GM21723 (cell line): ENCODE measurements at regions not wholly inside any gene's neighbourhood (a gene's known extent, or its start where the extent isn't known, plus 50 kb on each side); places are given as distances from the start of the nearest gene placed in this dataset.

Experiments used
- ATAC-seq: cut with Tn5 transposase; IDR thresholded peaks from one replicate; pipeline ENCODE4 v1.9.1; 2021; ENCODE audit warnings: mild to moderate bottlenecking, moderate library complexity; ENCODE audit not compliant: unreplicated experiment

- ATAC-seq: no peak
Measured at GRCh38 chr18:24560511-24560981, 100.1 kb downstream of the HRH4 start.

DNA sequence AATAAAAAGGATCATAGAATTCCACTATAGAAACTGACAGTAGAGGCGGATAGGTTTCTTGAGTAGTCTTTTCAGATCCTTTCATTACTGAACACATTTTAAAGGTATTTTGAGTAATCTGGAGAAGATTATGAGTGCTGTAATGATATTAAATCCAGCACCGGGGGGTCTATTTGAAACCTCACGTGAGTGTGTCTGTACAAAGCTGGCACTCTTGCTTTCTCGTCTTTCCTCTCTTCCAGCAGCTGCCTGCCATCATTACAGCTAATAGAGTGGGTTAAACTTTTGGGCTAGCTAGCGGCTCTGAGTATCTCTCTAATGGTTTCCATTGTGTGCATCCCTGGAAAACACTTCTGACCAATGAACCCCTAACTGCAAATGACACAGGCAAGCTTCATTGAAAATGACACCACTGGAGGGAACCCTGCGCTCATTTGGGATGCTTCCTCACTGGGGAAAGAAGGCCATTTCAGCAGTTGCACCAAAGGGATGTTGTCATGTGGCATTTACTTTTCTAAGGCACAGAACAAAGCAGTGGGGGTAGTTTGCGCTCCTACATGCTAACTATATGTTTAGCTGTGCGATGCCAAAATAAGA is 101.0 kb downstream of the HRH4 start:
- ATAC-seq: no peak

DNA sequence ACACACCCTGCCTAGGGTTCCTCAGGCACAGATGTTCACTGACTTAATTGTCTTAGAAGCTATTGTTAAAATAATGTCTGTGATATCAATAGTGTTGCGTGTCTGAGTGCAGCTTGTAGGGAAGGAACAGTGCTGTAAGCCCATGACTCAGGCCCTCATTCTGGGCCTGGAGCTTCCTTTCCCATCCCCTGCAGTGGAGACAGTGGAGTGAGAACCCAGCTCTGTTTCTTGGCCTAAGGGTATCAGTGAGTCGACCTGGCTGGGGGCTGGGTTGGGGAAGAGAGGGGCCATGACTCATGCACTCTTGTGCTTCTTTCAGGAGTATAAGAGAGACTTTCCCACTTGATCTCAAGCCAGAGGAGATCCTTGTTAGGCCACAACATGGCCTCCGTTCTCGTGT is 106.8 kb downstream of the HRH4 start:
- ATAC-seq: no peak

DNA sequence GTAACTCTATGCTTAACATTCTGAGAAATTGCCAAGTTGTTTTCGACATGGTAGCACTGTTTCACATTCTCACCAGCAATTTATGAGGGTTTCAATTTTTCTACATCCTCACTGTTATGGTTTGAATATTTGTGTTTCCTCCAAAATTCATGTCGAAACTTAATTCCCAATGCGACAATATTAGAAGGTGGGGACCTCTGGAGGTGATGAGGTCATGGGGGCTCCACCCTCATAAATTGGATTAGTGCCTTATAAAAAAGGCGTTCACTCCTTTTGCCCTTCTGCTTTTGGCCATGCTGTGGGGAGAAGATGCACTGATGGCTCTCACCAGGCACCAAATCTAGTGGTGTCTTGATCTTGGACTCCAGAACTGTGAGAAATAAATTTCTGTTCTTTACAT is 110.3 kb downstream of the HRH4 start:
- ATAC-seq: no peak

GRCh38 chr18:24582771-24583170 is 122.3 kb downstream of the HRH4 start:
- no peak for ATAC-seq

DNA sequence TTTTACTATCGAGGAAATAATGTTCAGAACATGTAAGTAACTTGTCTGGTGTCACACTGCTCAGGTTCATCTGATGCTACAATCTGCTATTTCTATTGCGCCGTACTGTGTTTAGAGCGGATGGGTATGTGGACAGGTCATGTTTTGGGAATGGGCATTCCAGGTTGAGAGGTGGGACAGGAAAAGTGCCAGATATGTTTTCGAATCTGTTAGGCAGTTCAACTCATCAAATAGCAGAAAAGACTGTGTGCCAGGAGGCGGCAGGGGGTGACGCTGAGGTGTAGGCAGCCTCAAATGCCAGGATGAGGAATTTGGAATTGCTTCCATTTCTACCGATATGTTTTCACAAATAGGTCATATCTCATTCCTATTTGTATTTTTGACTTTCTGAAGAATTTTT is 123.8 kb downstream of the HRH4 start:
- ATAC-seq: no peak

GRCh38 chr18:24584813-24585212 is 124.4 kb downstream of the HRH4 start:
- ATAC-seq: no peak

- ATAC-seq: no peak
Measured at GRCh38 chr18:24585996-24586566, 125.6 kb downstream of the HRH4 start.

DNA sequence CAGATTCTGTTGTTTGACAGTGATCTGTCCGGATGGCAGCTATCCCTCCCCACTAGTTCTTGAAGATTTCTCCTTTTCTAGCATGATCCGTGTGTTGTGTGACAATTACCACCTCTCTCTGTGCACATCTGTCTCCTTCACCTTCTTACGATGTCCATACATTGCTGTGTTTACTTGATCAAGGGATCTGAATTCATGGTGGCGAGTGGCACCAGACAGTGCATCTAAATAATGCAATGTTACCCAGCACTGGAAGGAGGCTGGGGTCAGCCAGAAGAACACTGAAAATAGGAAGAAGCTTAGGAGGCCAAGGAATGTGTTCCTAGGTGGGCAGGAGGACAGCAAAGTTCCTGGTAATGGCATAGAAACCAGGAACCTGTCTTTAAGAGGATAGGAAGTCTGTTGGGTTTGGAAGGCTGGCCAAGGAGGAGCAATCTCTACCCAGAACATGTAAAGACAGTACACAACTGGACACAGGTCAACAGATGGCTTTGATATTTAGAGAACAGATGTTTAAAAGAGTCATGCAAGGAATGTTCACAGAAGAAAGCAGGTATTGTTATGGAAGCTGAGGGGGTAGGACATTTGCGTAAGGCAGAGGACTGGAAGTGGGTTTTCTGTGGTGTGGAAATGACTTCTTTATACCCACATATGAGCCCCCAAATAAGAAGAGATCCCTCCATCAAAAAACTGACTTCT is 126.4 kb downstream of the HRH4 start:
- no peak for ATAC-seq

- ATAC-seq: no peak
Measured at GRCh38 chr18:24588440-24588839, 128.0 kb downstream of the HRH4 start.

DNA sequence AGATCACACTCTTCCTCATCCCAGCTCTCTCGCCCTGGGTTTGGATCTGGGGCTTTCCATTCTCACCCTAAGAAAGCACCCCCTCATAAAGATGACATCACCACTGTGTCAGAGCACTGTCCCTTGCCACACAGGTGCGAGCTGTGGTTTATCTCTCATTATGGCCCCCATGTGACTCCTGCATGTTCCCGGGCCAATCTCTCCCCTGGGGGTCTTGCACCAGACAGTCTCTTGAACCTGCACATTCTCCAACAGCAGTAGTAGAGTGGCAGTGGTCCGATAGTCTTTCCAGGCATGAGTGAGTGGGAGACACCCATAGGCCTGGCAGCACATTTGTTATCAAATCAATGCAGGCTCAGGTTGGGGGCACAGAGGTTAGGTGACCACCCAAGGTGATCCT is 130.5 kb downstream of the HRH4 start:
- ATAC-seq: no peak

GRCh38 chr18:24593401-24593800 is 133.0 kb downstream of the HRH4 start:
- ATAC-seq: no peak

- no peak for ATAC-seq
Measured at GRCh38 chr18:24593886-24594285, 133.4 kb downstream of the HRH4 start.

- no peak for ATAC-seq
Measured at GRCh38 chr18:24595561-24596031, 135.2 kb downstream of the HRH4 start.

DNA sequence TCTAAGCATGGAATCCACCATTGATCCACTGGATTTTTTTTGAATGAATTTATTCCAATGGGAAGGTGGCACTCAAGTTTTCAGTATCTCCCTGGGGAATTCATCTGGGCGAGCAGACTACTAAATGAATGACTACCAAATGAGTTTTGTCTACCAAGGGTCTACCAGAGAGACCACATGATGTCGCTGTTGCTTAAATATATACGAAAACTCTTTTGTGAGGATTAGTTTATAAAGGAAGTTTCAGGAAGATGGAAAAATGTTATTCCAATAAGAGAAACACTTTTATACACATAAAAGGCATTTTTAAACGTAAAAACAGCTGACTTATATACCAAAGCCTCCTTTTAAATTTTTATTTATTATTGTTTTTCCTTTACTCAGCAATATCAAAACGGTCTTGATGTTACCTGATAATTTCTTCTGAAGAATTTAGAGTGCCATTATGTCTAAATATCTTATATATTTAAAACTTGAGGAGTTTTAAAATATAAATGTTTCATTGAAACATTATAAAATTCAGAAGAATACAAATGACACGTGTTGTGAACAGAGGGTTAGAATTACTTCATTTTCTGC is 139.7 kb downstream of the HRH4 start:
- no peak for ATAC-seq

DNA sequence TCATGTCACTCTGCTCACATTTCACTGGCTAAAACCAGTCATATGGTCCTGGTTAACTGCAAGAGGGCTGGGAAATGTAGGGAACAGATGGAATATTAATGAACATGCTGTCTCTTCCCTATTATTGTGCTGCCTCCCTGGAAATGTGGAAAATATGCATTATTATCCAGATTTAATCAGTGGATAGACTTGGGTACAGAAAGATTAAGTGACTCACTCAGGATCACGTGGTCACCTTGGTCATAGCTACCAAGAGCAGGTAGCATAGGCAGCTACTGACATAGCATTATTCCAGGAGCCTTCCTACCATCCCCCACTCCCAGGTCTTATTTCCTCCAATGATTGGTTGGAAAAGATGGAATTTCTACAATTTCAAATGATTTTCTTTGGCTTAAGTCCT is 141.1 kb downstream of the HRH4 start:
- ATAC-seq: no peak

DNA sequence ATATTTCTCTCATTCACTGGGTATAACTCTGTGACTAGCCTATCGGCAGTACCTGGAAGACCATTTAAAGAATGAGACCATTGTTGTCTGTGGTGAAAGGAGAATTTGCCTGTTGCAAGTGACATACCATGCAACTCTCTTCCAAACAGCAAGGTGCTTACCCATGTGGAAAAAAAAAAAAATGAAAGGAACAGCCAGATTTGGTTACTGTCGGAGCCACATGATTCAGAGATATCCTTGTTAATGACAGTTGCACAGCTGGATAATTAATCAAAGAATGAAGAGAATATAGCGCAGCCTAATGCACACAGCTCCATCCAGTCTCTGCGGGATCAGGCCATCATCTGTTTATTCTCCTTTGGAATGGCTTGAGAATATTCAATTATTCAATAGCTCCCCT is 141.8 kb downstream of the HRH4 start:
- ATAC-seq: no peak

GRCh38 chr18:24603151-24603550 is 142.7 kb downstream of the HRH4 start:
- no peak for ATAC-seq

DNA sequence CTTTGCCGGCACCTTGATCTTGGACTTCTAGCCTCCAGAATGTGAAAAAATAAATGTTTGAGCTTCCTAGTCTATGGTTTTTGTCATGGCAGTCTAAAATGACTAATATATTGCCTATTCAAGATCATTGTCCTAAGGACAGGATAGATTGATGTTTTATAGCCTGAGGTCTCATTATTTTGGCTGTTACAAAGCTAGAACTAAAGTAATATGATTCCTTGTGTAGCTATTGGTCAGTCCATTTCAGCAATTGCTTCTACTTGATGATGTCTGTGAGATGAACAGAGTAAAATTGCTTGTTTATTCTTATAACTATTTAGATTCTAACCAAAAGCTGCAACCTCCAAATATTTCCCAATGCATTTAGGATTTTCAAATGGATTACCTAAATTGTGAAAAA is 145.0 kb downstream of the HRH4 start:
- ATAC-seq: no peak

- no peak for ATAC-seq
Measured at GRCh38 chr18:24609254-24609653, 148.8 kb downstream of the HRH4 start.

- ATAC-seq: no peak
Measured at GRCh38 chr18:24611075-24611474, 150.6 kb downstream of the HRH4 start.
